Kidney (tissue), 10 donors: ENCODE measurements at regions not wholly inside any gene's neighbourhood (a gene's known extent, or its start where the extent isn't known, plus 50 kb on each side); places are given as distances from the start of the nearest gene placed in this dataset.
A peak's percentile ranks its signal among the peaks of the same experiment; 100 is the strongest.
"Not testable (repeated sequence)": the region's sequence is repeated elsewhere in the genome, so short reads cannot be mapped to it uniquely, and the experiment has no call there.

Source experiments
- DNase-seq, 5 donors: peaks; one replicate each; pipeline ENCODE4 v3.0.0-alpha.2; 2013 to 2020
- FAIRE-seq: peaks from 2 replicates; lab custom pipeline; 2012; peaks lifted over from hg19 to GRCh38; lab: Jason Lieb, UNC
- H3K27ac ChIP-seq, 2 donors: one replicate each; pipeline ENCODE4 v1.7.0; 2013; ENCODE audit warnings: low read depth in 2 of 2, low read length in 2 of 2, inconsistent platforms in 1 of 2
- H3K27me3 ChIP-seq: one replicate; pipeline ENCODE4 v1.7.1; 2013; ENCODE audit warnings: low read length, inconsistent platforms; ENCODE audit not compliant: control insufficient read depth, insufficient read depth
- H3K36me3 ChIP-seq, 3 donors: one replicate each; pipeline versions ENCODE4 v1.7.0 to v1.7.1; 2013; ENCODE audit warnings: low read length in 3 of 3, control low read depth in 1 of 3, inconsistent platforms in 1 of 3; ENCODE audit not compliant: insufficient read depth in 3 of 3, control insufficient read depth in 2 of 3
- H3K4me1 ChIP-seq, 3 donors: one replicate each; pipeline versions ENCODE4 v1.7.0 to v1.7.1; 2013; ENCODE audit warnings: low read length in 3 of 3, inconsistent platforms in 1 of 3, low read depth in 1 of 3; ENCODE audit not compliant: control insufficient read depth in 2 of 3, insufficient read depth in 2 of 3
- H3K4me3 ChIP-seq, 3 donors: one replicate each; pipeline versions ENCODE4 v1.7.0 to v1.8.1; 2013; ENCODE audit warnings: low read length in 3 of 3, control low read depth in 1 of 3, inconsistent platforms in 1 of 3
- H3K9ac ChIP-seq, 3 donors: one replicate each; pipeline versions ENCODE4 v1.7.0 to v1.7.1; 2013; ENCODE audit warnings: low read length in 3 of 3, control low read depth in 1 of 3, inconsistent platforms in 1 of 3
- H3K9me3 ChIP-seq, 3 donors: one replicate each; pipeline versions ENCODE4 v1.7.0 to v1.7.1; 2013; ENCODE audit warnings: low read length in 3 of 3, control low read depth in 1 of 3, inconsistent platforms in 1 of 3; ENCODE audit not compliant: control insufficient read depth in 2 of 3, insufficient read depth in 1 of 3
- intact Hi-C: fragments of 100-400 bp; cut with DNase I; formaldehyde crosslinking; loops from one replicate; pipeline ENCODE4 v1.11.1; 2022
- donor health status: control.
- donor health status: control.
- donor health status: DM: yes; HTN: yes; CAD: no.
- donor health status: Normal renal cell carcinoma (clear cell type).

DNA sequence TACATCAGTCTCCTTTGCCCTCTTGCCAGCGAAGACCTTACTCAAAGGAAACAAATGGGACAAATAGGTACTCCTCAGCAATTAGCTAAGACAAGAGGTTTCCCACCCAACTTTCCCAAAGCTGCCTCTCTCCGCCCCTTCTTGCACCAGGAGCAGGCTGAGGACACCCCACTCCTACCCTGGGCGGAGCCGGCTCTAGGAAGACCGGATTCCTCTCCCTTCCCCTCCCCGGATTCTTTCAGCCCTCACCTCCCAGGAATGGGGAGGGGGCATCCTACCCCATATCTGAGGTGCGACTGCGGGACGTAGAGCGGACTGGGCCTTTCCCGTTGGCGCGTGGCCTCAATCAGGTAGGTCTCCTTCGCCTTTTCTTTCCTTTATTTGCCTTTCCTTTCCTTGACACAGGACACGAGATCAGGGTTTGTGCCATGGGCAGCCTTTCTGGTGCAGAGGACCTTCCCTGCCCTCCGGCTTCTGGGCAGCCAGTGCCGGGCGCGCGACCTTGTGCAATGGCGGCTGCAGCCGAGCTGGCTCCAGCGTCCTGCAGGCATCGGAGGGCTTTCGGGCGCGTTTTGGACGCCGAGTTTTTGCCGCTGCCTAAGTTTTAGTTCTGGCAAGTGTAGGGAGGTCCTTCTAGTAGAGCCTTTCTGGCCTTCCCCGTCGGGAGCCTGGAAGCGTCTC is 279.9 kb downstream of the PLS3 start:
- DNase-seq, H3K27me3 ChIP-seq, H3K27ac ChIP-seq, H3K9ac ChIP-seq, H3K9me3 ChIP-seq, intact Hi-C loops, H3K4me1 ChIP-seq, H3K36me3 ChIP-seq, H3K4me3 ChIP-seq, FAIRE-seq: not testable (repeated sequence)

DNA sequence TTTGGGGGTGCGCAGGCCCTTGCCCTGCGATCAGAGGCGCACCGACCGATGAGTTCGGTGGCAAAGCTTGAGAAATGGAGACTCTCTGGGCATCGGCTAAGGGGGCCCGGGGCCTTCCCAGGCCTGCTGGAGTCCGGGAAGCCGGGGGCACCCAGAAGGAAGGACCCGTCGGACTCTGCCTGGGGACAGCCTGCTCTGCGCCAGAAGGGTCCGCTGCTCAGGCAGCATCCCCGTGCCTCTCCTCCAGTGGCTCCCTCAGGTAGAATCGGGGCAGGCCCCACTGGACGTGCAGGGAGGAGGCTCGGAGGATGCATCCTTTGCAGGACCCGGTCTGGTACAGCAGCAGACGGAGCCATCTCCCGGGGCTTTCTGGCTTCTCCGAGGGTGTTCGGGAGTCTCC is 290.0 kb downstream of the PLS3 start:
- DNase-seq, result peak in 1 of 5 donors; percentile 59
- FAIRE-seq, H3K36me3 ChIP-seq, H3K4me1 ChIP-seq, H3K9me3 ChIP-seq, intact Hi-C loops, H3K9ac ChIP-seq, H3K27ac ChIP-seq, H3K4me3 ChIP-seq, H3K27me3 ChIP-seq: not testable (repeated sequence)

DNA sequence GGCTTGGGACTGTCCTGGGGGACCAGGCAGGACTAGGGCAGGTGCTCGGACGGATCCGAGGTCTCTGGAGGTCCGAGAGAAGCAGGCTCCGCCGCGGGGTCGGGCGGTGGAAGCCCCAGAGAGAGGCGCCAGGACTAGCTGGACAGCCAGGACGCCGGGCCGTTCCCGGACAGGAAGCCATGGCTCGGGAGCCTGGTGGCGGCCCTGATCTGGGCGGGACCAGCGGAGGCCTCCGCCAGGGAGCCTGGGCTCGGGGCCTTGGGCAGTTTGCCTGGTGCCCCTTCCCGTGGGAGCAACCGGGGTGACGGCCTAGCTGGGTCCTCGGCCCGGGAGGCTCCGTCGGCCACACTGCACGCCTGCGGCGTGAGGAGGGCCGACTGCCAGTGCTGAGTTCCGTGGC is 292.3 kb downstream of the PLS3 start:
- FAIRE-seq, intact Hi-C loops, DNase-seq: not testable (repeated sequence)

DNA sequence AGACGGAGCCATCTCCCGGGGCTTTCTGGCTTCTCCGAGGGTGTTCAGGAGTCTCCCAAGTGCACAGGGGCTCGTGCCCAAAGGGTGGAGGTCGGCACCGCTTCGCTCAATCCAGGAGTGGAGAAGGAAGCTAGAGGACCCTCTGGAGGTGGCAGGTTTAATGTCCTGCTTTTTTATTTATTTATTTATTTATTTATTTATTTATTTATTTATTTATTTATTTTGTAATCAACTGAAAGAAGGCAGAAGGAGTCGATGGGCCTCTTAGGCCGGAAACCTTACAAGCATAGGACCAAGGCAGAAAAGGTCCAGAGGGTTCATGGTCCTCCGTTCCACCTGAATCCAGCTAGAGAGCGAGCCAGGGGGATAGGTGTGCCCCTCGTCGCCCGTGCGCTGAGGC is 289.4 kb upstream of the AGTR2 start:
- FAIRE-seq, H3K36me3 ChIP-seq, H3K27ac ChIP-seq, H3K27me3 ChIP-seq, H3K4me1 ChIP-seq, intact Hi-C loops, H3K4me3 ChIP-seq, H3K9ac ChIP-seq, DNase-seq, H3K9me3 ChIP-seq: not testable (repeated sequence)

More for the DNA sequence above, 292.3 kb downstream of the PLS3 start:
- H3K27me3 ChIP-seq, H3K36me3 ChIP-seq, H3K27ac ChIP-seq, H3K9ac ChIP-seq, H3K9me3 ChIP-seq, H3K4me3 ChIP-seq, H3K4me1 ChIP-seq: not testable (repeated sequence)

DNA sequence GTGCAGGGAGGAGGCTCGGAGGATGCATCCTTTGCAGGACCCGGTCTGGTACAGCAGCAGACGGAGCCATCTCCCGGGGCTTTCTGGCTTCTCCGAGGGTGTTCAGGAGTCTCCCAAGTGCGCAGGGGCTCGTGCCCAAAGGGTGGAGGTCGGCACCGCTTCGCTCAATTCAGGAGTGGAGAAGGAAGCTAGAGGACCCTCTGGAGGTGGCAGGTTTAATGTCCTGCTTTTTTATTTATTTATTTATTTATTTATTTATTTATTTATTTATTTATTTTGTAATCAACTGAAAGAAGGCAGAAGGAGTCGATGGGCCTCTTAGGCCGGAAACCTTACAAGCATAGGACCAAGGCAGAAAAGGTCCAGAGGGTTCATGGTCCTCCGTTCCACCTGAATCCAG is 286.4 kb upstream of the AGTR2 start:
- H3K27me3 ChIP-seq, H3K9me3 ChIP-seq, intact Hi-C loops, H3K4me3 ChIP-seq, FAIRE-seq, DNase-seq, H3K9ac ChIP-seq, H3K36me3 ChIP-seq, H3K4me1 ChIP-seq, H3K27ac ChIP-seq: not testable (repeated sequence)

DNA sequence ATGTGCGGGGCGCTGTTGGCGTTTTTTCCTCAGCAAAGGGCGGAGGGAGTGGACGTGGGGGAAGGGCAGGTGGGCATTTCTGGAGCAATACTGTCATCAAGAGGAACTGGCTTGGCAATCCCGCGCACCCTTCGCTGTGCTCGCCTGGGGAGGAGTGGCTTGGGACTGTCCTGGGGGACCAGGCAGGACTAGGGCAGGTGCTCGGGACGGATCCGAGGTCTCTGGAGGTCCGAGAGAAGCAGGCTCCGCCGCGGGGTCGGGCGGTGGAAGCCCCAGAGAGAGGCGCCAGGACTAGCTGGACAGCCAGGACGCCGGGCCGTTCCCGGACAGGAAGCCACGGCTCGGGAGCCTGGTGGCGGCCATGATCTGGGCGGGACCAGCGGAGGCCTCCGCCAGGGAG is 282.5 kb upstream of the AGTR2 start:
- FAIRE-seq, result not testable (repeated sequence)

DNA sequence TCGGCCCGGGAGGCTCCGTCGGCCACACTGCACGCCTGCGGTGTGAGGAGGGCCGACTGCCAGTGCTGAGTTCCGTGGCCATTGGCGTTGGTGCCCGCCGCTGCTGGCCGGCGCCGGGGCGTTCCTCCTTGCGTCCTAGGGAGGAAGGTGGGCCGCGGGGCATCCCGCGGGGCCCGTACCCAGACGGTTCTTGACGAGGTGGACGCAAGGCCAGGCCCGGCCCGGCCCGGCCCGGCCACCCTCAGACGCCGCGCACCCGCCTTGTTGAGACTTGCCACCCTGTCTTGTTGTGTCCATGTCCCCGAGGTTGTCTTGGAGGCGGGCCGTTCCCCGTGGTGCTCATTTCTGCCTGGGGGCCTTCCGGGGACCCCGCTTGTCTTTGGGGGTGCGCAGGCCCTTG is 282.0 kb upstream of the AGTR2 start:
- H3K9me3 ChIP-seq, H3K4me3 ChIP-seq, H3K27me3 ChIP-seq, H3K4me1 ChIP-seq, H3K36me3 ChIP-seq, H3K27ac ChIP-seq, intact Hi-C loops, FAIRE-seq, H3K9ac ChIP-seq: not testable (repeated sequence)
- DNase-seq, result peak in 1 of 5 donors; percentile 85

More for the DNA sequence above, 282.5 kb upstream of the AGTR2 start:
- intact Hi-C loops, H3K9me3 ChIP-seq, H3K36me3 ChIP-seq, H3K9ac ChIP-seq, H3K4me1 ChIP-seq, H3K27me3 ChIP-seq, H3K27ac ChIP-seq: not testable (repeated sequence)
- H3K4me3 ChIP-seq, result peak overlapping the region in 1 of 3 donors; percentile 50
- DNase-seq, result peak in 2 of 5 donors; percentile 64 to 95
